ENCODE measurements at regions not wholly inside any gene's neighbourhood (a gene's known extent, or its start where the extent isn't known, plus 50 kb on each side); places are given as distances from the start of the nearest gene placed in this dataset.

- H3K4me2 ChIP-seq (ENCODE audit: low read depth, low read length, poor library complexity, severe bottlenecking) = no peak overlapping the region
- H3K9me3 ChIP-seq (ENCODE audit: insufficient read depth, low read length) = no peaks in the 10 kb centered on the region
- H3K9ac ChIP-seq (ENCODE audit: low read length) = no peak overlapping the region
- no peaks in the 10 kb centered on the region for H3K27me3 ChIP-seq (ENCODE audit: low read length)
- H3F3A ChIP-seq (ENCODE audit: insufficient read depth) = no peaks in the 10 kb centered on the region
- TF ChIP-seq EZH2phosphoT487 (conservative IDR thresholded peaks at IDR 0.05; ENCODE audit: low read length) (no peak), CTCF (IDR thresholded peaks at IDR 0.05; ENCODE audit: insufficient read depth, low read length, poor library complexity, severe bottlenecking) (no peak)
- no peak overlapping the region for H3K4me3 ChIP-seq (ENCODE audit: insufficient read depth, low read length, poor library complexity, severe bottlenecking)
- no peaks in the 10 kb centered on the region for H3K36me3 ChIP-seq (ENCODE audit: low read length)
- H3K9me2 ChIP-seq (replicated peaks; ENCODE audit: insufficient read depth, low read length) = no peaks in the 10 kb centered on the region
- no peaks in the 10 kb centered on the region for H4K20me1 ChIP-seq (ENCODE audit: low read depth, low read length)
- no peak overlapping the region for H2AFZ ChIP-seq (ENCODE audit: low read depth, low read length, severe bottlenecking)
- H3K27ac ChIP-seq (ENCODE audit: low read depth, low read length) = no peak overlapping the region
- no peaks in the 10 kb centered on the region for H3K79me2 ChIP-seq (ENCODE audit: insufficient read depth, low read length)
These were observed 969.6 kb downstream of the BRD1 start for GRCh38 chr22:48858121-48858520.

- Histone ChIP-seq H3F3A (ENCODE audit: insufficient read depth) (no peaks in the 10 kb centered on the region), H3K27me3 (ENCODE audit: low read length) (no peaks in the 10 kb centered on the region), H3K9ac (ENCODE audit: low read length) (no peak overlapping the region), H3K4me2 (ENCODE audit: low read depth, low read length, poor library complexity, severe bottlenecking) (no peak overlapping the region), H2AFZ (ENCODE audit: low read depth, low read length, severe bottlenecking) (no peak overlapping the region), H3K79me2 (ENCODE audit: insufficient read depth, low read length) (no peaks in the 10 kb centered on the region), H3K27ac (ENCODE audit: low read depth, low read length) (no peak overlapping the region), H3K9me3 (ENCODE audit: insufficient read depth, low read length) (no peaks in the 10 kb centered on the region), H3K9me2 (replicated peaks; ENCODE audit: insufficient read depth, low read length) (no peaks in the 10 kb centered on the region), H3K4me3 (ENCODE audit: insufficient read depth, low read length, poor library complexity, severe bottlenecking) (no peak overlapping the region), H4K20me1 (ENCODE audit: low read depth, low read length) (no peaks in the 10 kb centered on the region), H3K36me3 (ENCODE audit: low read length) (no peaks in the 10 kb centered on the region)
- no peak for TF ChIP-seq CTCF (IDR thresholded peaks at IDR 0.05; ENCODE audit: insufficient read depth, low read length, poor library complexity, severe bottlenecking)
- TF ChIP-seq EZH2phosphoT487 (conservative IDR thresholded peaks at IDR 0.05; ENCODE audit: low read length) = no peak
These were observed 970.4 kb downstream of the BRD1 start for GRCh38 chr22:48857202-48857805.

- Histone ChIP-seq H3K4me3 (ENCODE audit: insufficient read depth, low read length, poor library complexity, severe bottlenecking) (no peak overlapping the region), H3K9ac (ENCODE audit: low read length) (no peak overlapping the region), H4K20me1 (ENCODE audit: low read depth, low read length) (no peaks in the 10 kb centered on the region), H2AFZ (ENCODE audit: low read depth, low read length, severe bottlenecking) (no peak overlapping the region), H3K9me2 (replicated peaks; ENCODE audit: insufficient read depth, low read length) (no peaks in the 10 kb centered on the region), H3K4me2 (ENCODE audit: low read depth, low read length, poor library complexity, severe bottlenecking) (no peak overlapping the region), H3K9me3 (ENCODE audit: insufficient read depth, low read length) (no peaks in the 10 kb centered on the region), H3K27me3 (ENCODE audit: low read length) (no peaks in the 10 kb centered on the region), H3K36me3 (ENCODE audit: low read length) (no peaks in the 10 kb centered on the region), H3K79me2 (ENCODE audit: insufficient read depth, low read length) (no peaks in the 10 kb centered on the region), H3K27ac (ENCODE audit: low read depth, low read length) (no peak overlapping the region), H3F3A (ENCODE audit: insufficient read depth) (no peaks in the 10 kb centered on the region)
- no peak for TF ChIP-seq EZH2phosphoT487 (conservative IDR thresholded peaks at IDR 0.05; ENCODE audit: low read length)
These were observed 971.4 kb downstream of the BRD1 start for GRCh38 chr22:48856308-48856615.

GRCh38 chr22:48855593-48856307 lies 971.9 kb downstream of the BRD1 start:
- H3K9me2 ChIP-seq (replicated peaks; ENCODE audit: insufficient read depth, low read length) = no peaks in the 10 kb centered on the region
- H3K36me3 ChIP-seq (ENCODE audit: low read length) = no peaks in the 10 kb centered on the region
- no peak for TF ChIP-seq CTCF (IDR thresholded peaks at IDR 0.05; ENCODE audit: insufficient read depth, low read length, poor library complexity, severe bottlenecking)
- no peak for TF ChIP-seq EZH2phosphoT487 (conservative IDR thresholded peaks at IDR 0.05; ENCODE audit: low read length)
- H3K4me3 ChIP-seq (ENCODE audit: insufficient read depth, low read length, poor library complexity, severe bottlenecking) = no peak overlapping the region
- no peaks in the 10 kb centered on the region for H3K79me2 ChIP-seq (ENCODE audit: insufficient read depth, low read length)
- H3K9ac ChIP-seq (ENCODE audit: low read length) = no peak overlapping the region
- H3K9me3 ChIP-seq (ENCODE audit: insufficient read depth, low read length) = no peaks in the 10 kb centered on the region
- H2AFZ ChIP-seq (ENCODE audit: low read depth, low read length, severe bottlenecking) = no peak overlapping the region
- no peaks in the 10 kb centered on the region for H3F3A ChIP-seq (ENCODE audit: insufficient read depth)
- no peak overlapping the region for H3K27ac ChIP-seq (ENCODE audit: low read depth, low read length)
- no peak overlapping the region for H3K4me2 ChIP-seq (ENCODE audit: low read depth, low read length, poor library complexity, severe bottlenecking)
- no peaks in the 10 kb centered on the region for H4K20me1 ChIP-seq (ENCODE audit: low read depth, low read length)
- H3K27me3 ChIP-seq (ENCODE audit: low read length) = no peaks in the 10 kb centered on the region
